DOHH2 (cell line): ENCODE measurements at regions not wholly inside any gene's neighbourhood (a gene's known extent, or its start where the extent isn't known, plus 50 kb on each side); places are given as distances from the start of the nearest gene placed in this dataset.

Source experiments
- H3F3A ChIP-seq: fragments of 200-600 bp; sonication (generic), shearing (Covaris generic); 2 replicates; pipeline ENCODE4 v1.6.0; 2016; ENCODE audit warnings: antibody characterized with exemption, mild to moderate bottlenecking; ENCODE audit not compliant: control insufficient read depth, insufficient read depth
- H3K27ac ChIP-seq: fragments of 200-600 bp; sonication (generic); 2 replicates; pipeline ENCODE4 v1.5.1; 2014; ENCODE audit warnings: low read depth, mild to moderate bottlenecking, low read length, moderate library complexity
- H3K27me3 ChIP-seq: fragments of 200-600 bp; sonication (generic); 2 replicates; pipeline ENCODE4 v1.6.1; 2014; ENCODE audit warnings: mild to moderate bottlenecking, low read length, mixed read lengths; ENCODE audit not compliant: control insufficient read depth
- H3K36me3 ChIP-seq: fragments of 200-600 bp; sonication (generic); 2 replicates; pipeline ENCODE4 v1.6.1; 2014; ENCODE audit warnings: mild to moderate bottlenecking, low read length, moderate library complexity, mixed read lengths; ENCODE audit not compliant: control insufficient read depth
- H3K4me1 ChIP-seq: fragments of 200-600 bp; sonication (generic); 2 replicates; pipeline ENCODE4 v1.6.1; 2014; ENCODE audit warnings: mild to moderate bottlenecking, low read length, mixed read lengths; ENCODE audit not compliant: control insufficient read depth
- H3K4me2 ChIP-seq: fragments of 200-600 bp; sonication (generic); 2 replicates; pipeline ENCODE4 v1.6.0; 2014; ENCODE audit warnings: mild to moderate bottlenecking, low read length, moderate library complexity
- H3K4me3 ChIP-seq: fragments of 200-600 bp; sonication (generic); 2 replicates; pipeline ENCODE4 v1.5.1; 2014; ENCODE audit warnings: mild to moderate bottlenecking, low read length, mixed read lengths
- H3K79me2 ChIP-seq: fragments of 200-600 bp; sonication (generic); 2 replicates; pipeline ENCODE4 v1.6.1; 2014; ENCODE audit warnings: mild to moderate bottlenecking, low read length, mixed read lengths; ENCODE audit not compliant: control insufficient read depth
- H3K9me2 ChIP-seq: fragments of 200-600 bp; sonication (generic); replicated peaks from 2 replicates; pipeline ENCODE4 v1.6.1; 2014; ENCODE audit warnings: mild to moderate bottlenecking, low read length, mixed read lengths; ENCODE audit not compliant: control insufficient read depth
- H3K9me3 ChIP-seq: fragments of 200-600 bp; sonication (generic); 2 replicates; pipeline ENCODE4 v1.6.1; 2014; ENCODE audit warnings: antibody characterized with exemption, low read length, mixed read lengths; ENCODE audit not compliant: control insufficient read depth, insufficient read depth
- H4K20me1 ChIP-seq: fragments of 200-600 bp; sonication (generic); 2 replicates; pipeline ENCODE4 v1.6.0; 2014; ENCODE audit warnings: low read depth, mild to moderate bottlenecking, antibody characterized with exemption, low read length, moderate library complexity; ENCODE audit not compliant: control insufficient read depth, insufficient read depth
- CTCF ChIP-seq: fragments of 200-600 bp; sonication (generic); IDR thresholded peaks from one replicate; pipeline ENCODE4 v1.5.1; 2014; ENCODE audit warnings: antibody characterized with exemption, mild to moderate bottlenecking, low read depth, low read length; ENCODE audit not compliant: poor library complexity, severe bottlenecking
- EZH2phosphoT487 ChIP-seq: fragments of 200-600 bp; sonication (generic); IDR thresholded peaks from 2 replicates; pipeline ENCODE4 v1.6.1; 2017; ENCODE audit warnings: borderline replicate concordance, mild to moderate bottlenecking, antibody characterized with exemption, low read length, moderate library complexity, mixed read lengths

GRCh38 chr3:168512802-168513201 is 417.1 kb upstream of the GOLIM4 start:
- H3K36me3 ChIP-seq: no peaks in the 10 kb centered on the region
- H3K9me2 ChIP-seq: no peaks in the 10 kb centered on the region
- no peak overlapping the region for H3K27ac ChIP-seq
- no peak overlapping the region for H3K4me3 ChIP-seq
- H3K79me2 ChIP-seq: no peaks in the 10 kb centered on the region
- no peaks in the 10 kb centered on the region for H3K4me1 ChIP-seq
- no peaks in the 10 kb centered on the region for H4K20me1 ChIP-seq
- no peaks in the 10 kb centered on the region for H3K9me3 ChIP-seq
- H3K27me3 ChIP-seq: no peaks in the 10 kb centered on the region
- H3F3A ChIP-seq: no peaks in the 10 kb centered on the region
- no peak overlapping the region for H3K4me2 ChIP-seq
- TF ChIP-seq EZH2phosphoT487: no peak
- TF ChIP-seq CTCF: no peak

GRCh38 chr3:168511428-168512014 is 415.8 kb upstream of the GOLIM4 start:
- Histone ChIP-seq H3K79me2 (no peaks in the 10 kb centered on the region), H4K20me1 (no peaks in the 10 kb centered on the region), H3K27me3 (no peaks in the 10 kb centered on the region), H3K4me3 (no peak overlapping the region), H3K9me2 (no peaks in the 10 kb centered on the region), H3F3A (no peaks in the 10 kb centered on the region), H3K4me2 (no peak overlapping the region), H3K27ac (no peak overlapping the region), H3K36me3 (no peaks in the 10 kb centered on the region), H3K4me1 (no peaks in the 10 kb centered on the region), H3K9me3 (no peaks in the 10 kb centered on the region)
- TF ChIP-seq CTCF (peak; percentile 60), EZH2phosphoT487 (no peak)

- Histone ChIP-seq H3K27ac (no peak overlapping the region), H3F3A (no peaks in the 10 kb centered on the region), H3K4me3 (no peak overlapping the region), H3K9me2 (no peaks in the 10 kb centered on the region), H3K4me2 (no peak overlapping the region), H3K36me3 (no peaks in the 10 kb centered on the region), H3K9me3 (no peaks in the 10 kb centered on the region), H3K27me3 (no peaks in the 10 kb centered on the region), H3K4me1 (no peaks in the 10 kb centered on the region), H3K79me2 (no peaks in the 10 kb centered on the region), H4K20me1 (no peaks in the 10 kb centered on the region)
- TF ChIP-seq CTCF (no peak), EZH2phosphoT487 (no peak)
Measured at GRCh38 chr3:168506589-168506988, 410.9 kb upstream of the GOLIM4 start.
